WTC11 (cell line): ENCODE measurements at regions not wholly inside any gene's neighbourhood (a gene's known extent, or its start where the extent isn't known, plus 50 kb on each side); places are given as distances from the start of the nearest gene placed in this dataset.
"Not testable (repeated sequence)": the region's sequence is repeated elsewhere in the genome, so short reads cannot be mapped to it uniquely, and the experiment has no call there.

Source experiments
- CTCF ChIP-seq: fragments of 200-600 bp; IDR thresholded peaks from 2 replicates; pipeline ENCODE4 v1.8.0; 2022; ENCODE audit warnings: antibody characterized with exemption
- SP1 ChIP-seq: sonication (generic); formaldehyde crosslinking; conservative IDR thresholded peaks from 2 replicates; pipeline ENCODE4 v1.8.1; 2022; ENCODE audit warnings: missing genetic modification reagents

- not testable (repeated sequence) for TF ChIP-seq SP1 (CRISPR knock-in tag); CTCF
These were observed 737.1 kb downstream of the TRHDE start for GRCh38 chr12:73009138-73009834.
